ENCODE measurements at regions not wholly inside any gene's neighbourhood (a gene's known extent, or its start where the extent isn't known, plus 50 kb on each side); places are given as distances from the start of the nearest gene placed in this dataset.

DNA sequence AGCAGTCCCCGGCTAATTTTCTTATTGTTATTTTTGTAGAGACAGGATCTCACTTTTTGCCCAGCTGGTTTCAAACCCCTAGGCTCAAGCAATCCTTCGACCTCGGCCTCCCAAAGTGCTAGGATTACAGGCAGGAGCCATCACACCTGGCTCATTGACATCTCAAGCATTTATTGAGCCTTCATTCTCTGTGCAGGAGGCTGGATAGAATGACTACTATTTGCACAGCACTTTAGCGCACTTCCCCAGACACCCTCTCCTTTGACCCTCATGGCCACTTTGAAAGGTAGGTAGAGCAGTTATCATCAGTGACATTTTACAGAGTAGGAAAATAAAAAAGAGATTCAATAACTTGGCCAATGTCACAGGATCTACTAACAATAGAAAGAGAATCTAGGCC is 124.0 kb upstream of the STXBP5 start:
- TF ChIP-seq CTCF (IDR thresholded peaks at IDR 0.05) (no peak), POLR2A (IDR thresholded peaks at IDR 0.05) (no peak)
